Muscle of arm (tissue), 1 donor: ENCODE measurements at regions not wholly inside any gene's neighbourhood (a gene's known extent, or its start where the extent isn't known, plus 50 kb on each side); places are given as distances from the start of the nearest gene placed in this dataset.
"Not testable (repeated sequence)": the region's sequence is repeated elsewhere in the genome, so short reads cannot be mapped to it uniquely, and the experiment has no call there.

ENCODE experiments used
- DNase-seq: peaks from one replicate; pipeline ENCODE4 v3.0.0-alpha.2; 2013

GRCh38 chr5:12141496-12141895 lies 237.2 kb upstream of the CTNND2 start:
- no peak for DNase-seq

GRCh38 chr5:12133520-12133919 lies 229.3 kb upstream of the CTNND2 start:
- DNase-seq, result no peak

- DNase-seq, result not testable (repeated sequence)
These were observed 226.8 kb upstream of the CTNND2 start for GRCh38 chr5:12131020-12131419.

GRCh38 chr5:12125895-12126294 lies 221.6 kb upstream of the CTNND2 start:
- no peak for DNase-seq

GRCh38 chr5:12119657-12120056 lies 215.4 kb upstream of the CTNND2 start:
- DNase-seq, result no peak

- no peak for DNase-seq
These were observed 209.8 kb upstream of the CTNND2 start for GRCh38 chr5:12114075-12114474.

GRCh38 chr5:12113062-12113461 lies 208.8 kb upstream of the CTNND2 start:
- no peak for DNase-seq

- no peak for DNase-seq
These were observed 207.0 kb upstream of the CTNND2 start for GRCh38 chr5:12111261-12111660.

- no peak for DNase-seq
These were observed 206.4 kb upstream of the CTNND2 start for GRCh38 chr5:12110629-12111028.

- DNase-seq, result no peak
These were observed 204.9 kb upstream of the CTNND2 start for GRCh38 chr5:12109075-12109688.

- no peak for DNase-seq
These were observed 197.9 kb upstream of the CTNND2 start for GRCh38 chr5:12102151-12102550.

GRCh38 chr5:12100542-12100941 lies 196.3 kb upstream of the CTNND2 start:
- no peak for DNase-seq

GRCh38 chr5:12099296-12099695 lies 195.1 kb upstream of the CTNND2 start:
- DNase-seq, result no peak

GRCh38 chr5:12095808-12096281 lies 191.6 kb upstream of the CTNND2 start:
- no peak for DNase-seq

- no peak for DNase-seq
These were observed 189.3 kb upstream of the CTNND2 start for GRCh38 chr5:12093586-12093985.

- no peak for DNase-seq
These were observed 176.5 kb upstream of the CTNND2 start for GRCh38 chr5:12080761-12081160.

- not testable (repeated sequence) for DNase-seq
These were observed 174.0 kb upstream of the CTNND2 start for GRCh38 chr5:12078286-12078685.

- DNase-seq, result no peak
These were observed 169.2 kb upstream of the CTNND2 start for GRCh38 chr5:12073426-12073825.

GRCh38 chr5:12072441-12072840 lies 168.2 kb upstream of the CTNND2 start:
- DNase-seq, result no peak

GRCh38 chr5:12071455-12071854 lies 167.2 kb upstream of the CTNND2 start:
- no peak for DNase-seq

GRCh38 chr5:12023614-12024241 lies 119.5 kb upstream of the CTNND2 start:
- peak; percentile 38 for DNase-seq

- no peak for DNase-seq
These were observed 118.2 kb upstream of the CTNND2 start for GRCh38 chr5:12022444-12022843.

GRCh38 chr5:12019306-12019705 lies 115.1 kb upstream of the CTNND2 start:
- DNase-seq, result no peak

- no peak for DNase-seq
These were observed 112.8 kb upstream of the CTNND2 start for GRCh38 chr5:12017007-12017406.
